Activated T-cell treated with anti-CD3 and anti-CD28 coated beads for 48 hours (primary cell): ENCODE measurements at regions not wholly inside any gene's neighbourhood (a gene's known extent, or its start where the extent isn't known, plus 50 kb on each side); places are given as distances from the start of the nearest gene placed in this dataset.
"Not testable (repeated sequence)": the region's sequence is repeated elsewhere in the genome, so short reads cannot be mapped to it uniquely, and the experiment has no call there.

ENCODE experiments used
- DNase-seq: peaks from one replicate; pipeline ENCODE4 v3.0.0-alpha.2; 2020; ENCODE audit warnings: low read depth

- no peak for DNase-seq
Measured at GRCh38 chr20:29687438-29687837, 1570.0 kb upstream of the DEFB115 start.

- DNase-seq: peak; percentile 30
Measured at GRCh38 chr20:29689411-29690225, 1567.8 kb upstream of the DEFB115 start.

- no peak for DNase-seq
Measured at GRCh38 chr20:29690274-29690673, 1567.2 kb upstream of the DEFB115 start.

- no peak for DNase-seq
Measured at GRCh38 chr20:29740601-29740950, 1516.9 kb upstream of the DEFB115 start.

- DNase-seq: no peak
Measured at GRCh38 chr20:29740951-29741593, 1516.4 kb upstream of the DEFB115 start.

- no peak for DNase-seq
Measured at GRCh38 chr20:29741594-29741893, 1515.9 kb upstream of the DEFB115 start.

- DNase-seq: no peak
Measured at GRCh38 chr20:29741894-29742698, 1515.4 kb upstream of the DEFB115 start.

GRCh38 chr20:29742699-29743100, 1514.8 kb upstream of the DEFB115 start:
- no peak for DNase-seq

- DNase-seq: no peak
Measured at GRCh38 chr20:29743101-29743931, 1514.1 kb upstream of the DEFB115 start.

- no peak for DNase-seq
Measured at GRCh38 chr20:29744071-29744470, 1513.4 kb upstream of the DEFB115 start.

- DNase-seq: not testable (repeated sequence)
Measured at GRCh38 chr20:29745534-29746245, 1511.8 kb upstream of the DEFB115 start.

GRCh38 chr20:29750268-29750899, 1507.1 kb upstream of the DEFB115 start:
- DNase-seq: no peak

- peak; percentile 34 for DNase-seq
Measured at GRCh38 chr20:29752644-29753425, 1504.6 kb upstream of the DEFB115 start.

- DNase-seq: peak; percentile 16
Measured at GRCh38 chr20:29753426-29753746, 1504.1 kb upstream of the DEFB115 start.

GRCh38 chr20:29753879-29754278, 1503.6 kb upstream of the DEFB115 start:
- not testable (repeated sequence) for DNase-seq

- DNase-seq: not testable (repeated sequence)
Measured at GRCh38 chr20:29755854-29756498, 1501.5 kb upstream of the DEFB115 start.

- DNase-seq: no peak
Measured at GRCh38 chr20:29756664-29757063, 1500.8 kb upstream of the DEFB115 start.

GRCh38 chr20:29761621-29762385, 1495.7 kb upstream of the DEFB115 start:
- DNase-seq: not testable (repeated sequence)

GRCh38 chr20:29762620-29763019, 1494.8 kb upstream of the DEFB115 start:
- DNase-seq: no peak
